ENCODE measurements at regions not wholly inside any gene's neighbourhood (a gene's known extent, or its start where the extent isn't known, plus 50 kb on each side); places are given as distances from the start of the nearest gene placed in this dataset.

DNA sequence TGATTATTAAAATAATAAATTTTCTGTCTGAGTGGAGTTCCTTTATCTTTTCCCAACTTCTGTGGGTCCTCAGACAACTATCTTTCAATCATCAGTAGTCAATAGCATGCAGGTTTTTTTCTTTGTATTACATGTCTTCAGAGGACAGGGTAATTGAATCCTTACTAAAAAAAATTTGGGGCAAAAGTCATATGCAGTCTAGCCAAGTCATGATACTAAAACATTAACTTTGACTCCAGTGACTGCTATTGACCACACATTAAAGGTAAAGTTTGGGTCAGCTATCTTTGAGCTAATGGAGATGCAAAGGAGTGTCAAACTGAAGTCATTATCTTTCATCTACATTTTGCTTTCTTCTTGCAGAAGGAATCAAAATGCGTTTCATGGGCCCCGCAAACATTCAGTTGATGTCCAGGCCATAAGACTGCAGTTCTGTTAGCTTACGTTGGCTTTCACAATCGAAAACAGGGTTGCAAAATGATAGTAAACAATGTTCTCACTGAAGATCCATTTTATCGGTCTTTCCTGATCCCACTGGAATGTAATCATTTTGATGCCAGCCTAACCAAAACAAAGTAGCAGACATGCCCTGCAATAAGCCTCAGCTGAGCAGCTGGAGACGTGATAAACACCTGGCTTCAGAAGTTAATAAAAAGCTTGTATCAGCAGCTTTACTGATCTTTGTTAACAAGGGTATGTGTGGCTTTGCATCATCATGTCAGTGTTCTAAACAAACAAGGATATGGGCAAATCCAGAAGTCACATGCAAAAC is 186.1 kb upstream of the PRLR start:
- no peak for DNase-seq

- no peak for DNase-seq
Observed at GRCh38 chr5:35415309-35415708, 185.0 kb upstream of the PRLR start.

- DNase-seq, result no peak
Observed at GRCh38 chr5:35409361-35409760, 179.1 kb upstream of the PRLR start.

DNA sequence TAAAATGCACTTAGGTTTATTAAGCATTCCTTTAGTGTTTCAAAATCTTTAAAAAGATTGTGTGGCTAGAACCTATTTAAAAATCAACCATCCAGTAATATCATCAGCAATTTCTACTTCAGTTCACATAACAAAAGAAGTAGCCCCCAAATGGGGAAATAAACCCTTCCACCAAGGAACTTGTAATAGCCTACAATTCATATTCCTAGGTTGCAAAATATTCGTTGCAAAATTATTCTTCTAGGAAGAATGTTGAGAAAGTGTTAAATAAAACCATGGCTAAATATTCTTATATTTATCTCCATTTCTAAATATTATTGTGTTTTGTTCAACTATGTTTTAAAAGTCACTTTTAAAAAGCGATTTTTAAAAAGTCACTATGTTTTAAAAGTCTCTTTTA is 177.9 kb upstream of the PRLR start:
- DNase-seq, result no peak

GRCh38 chr5:35407697-35408096 is 177.4 kb upstream of the PRLR start:
- DNase-seq, result no peak

DNA sequence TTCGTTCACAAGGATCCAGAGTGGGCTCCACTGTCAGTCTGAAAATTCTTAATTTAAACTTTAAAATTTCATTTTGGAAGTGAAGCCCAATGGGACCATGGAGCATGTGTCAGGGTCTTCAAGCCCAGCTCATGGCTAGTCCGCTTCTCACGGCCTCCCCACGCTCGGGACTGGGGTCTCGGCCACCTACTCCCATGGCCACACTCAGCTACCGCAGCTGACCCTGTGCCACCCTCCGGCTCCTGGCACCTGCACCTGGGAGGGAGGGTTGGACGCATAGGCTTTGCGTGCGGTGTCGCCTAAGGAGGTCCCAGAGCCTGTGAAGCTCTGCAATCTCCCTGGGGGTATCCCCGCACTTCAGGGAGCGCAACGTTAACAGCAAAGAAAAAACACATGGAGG is 175.7 kb upstream of the PRLR start:
- DNase-seq, result no peak

DNA sequence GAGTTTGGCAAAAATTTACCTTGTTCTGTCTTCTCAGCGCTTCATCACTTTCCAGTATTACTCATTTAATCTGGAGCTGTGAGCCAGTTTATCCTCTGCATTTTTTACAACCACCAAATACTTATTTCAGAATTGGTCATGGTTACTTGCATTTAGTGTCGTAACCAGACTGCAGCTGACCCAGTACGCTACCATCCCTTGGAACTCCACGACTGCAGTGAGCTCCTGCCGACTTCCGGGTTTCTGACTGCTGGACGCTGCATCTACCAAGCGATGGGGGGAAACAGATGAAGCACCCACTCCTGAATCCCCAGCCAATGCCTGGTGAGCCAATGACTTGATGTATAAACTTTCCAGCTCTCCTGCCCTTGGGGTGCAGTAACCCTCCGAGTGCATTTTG is 174.4 kb upstream of the PRLR start:
- no peak for DNase-seq

- no peak for DNase-seq
Observed at GRCh38 chr5:35393901-35394300, 163.6 kb upstream of the PRLR start.

- no peak for DNase-seq
Observed at GRCh38 chr5:35384658-35385057, 154.4 kb upstream of the PRLR start.

- no peak for DNase-seq
Observed at GRCh38 chr5:35383041-35383440, 152.8 kb upstream of the PRLR start.

DNA sequence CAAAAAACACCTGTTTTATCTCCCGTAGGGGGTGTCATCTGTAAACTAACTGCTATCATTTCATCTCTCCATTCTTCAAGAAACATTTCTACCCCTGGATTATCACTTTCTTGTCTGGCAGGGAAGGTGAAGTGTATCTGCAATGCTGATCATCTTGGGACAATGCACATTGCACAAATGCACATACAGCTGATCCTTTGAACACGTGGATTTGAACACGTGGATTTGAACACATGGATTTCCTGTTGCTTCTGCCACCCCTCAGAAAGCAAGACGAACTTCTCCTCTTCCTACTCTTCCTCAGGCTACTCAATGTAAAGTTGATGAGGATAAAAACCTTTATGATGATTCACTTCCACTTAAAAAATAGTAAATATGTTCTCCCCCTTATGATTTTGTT is 147.4 kb upstream of the PRLR start:
- no peak for DNase-seq

GRCh38 chr5:35374584-35374983 is 144.3 kb upstream of the PRLR start:
- no peak for DNase-seq

GRCh38 chr5:35373249-35373648 is 143.0 kb upstream of the PRLR start:
- no peak for DNase-seq

GRCh38 chr5:35372482-35372881 is 142.2 kb upstream of the PRLR start:
- no peak for DNase-seq

GRCh38 chr5:35371951-35372426 is 141.7 kb upstream of the PRLR start:
- no peak for DNase-seq

GRCh38 chr5:35370871-35371270 is 140.6 kb upstream of the PRLR start:
- DNase-seq, result no peak

DNA sequence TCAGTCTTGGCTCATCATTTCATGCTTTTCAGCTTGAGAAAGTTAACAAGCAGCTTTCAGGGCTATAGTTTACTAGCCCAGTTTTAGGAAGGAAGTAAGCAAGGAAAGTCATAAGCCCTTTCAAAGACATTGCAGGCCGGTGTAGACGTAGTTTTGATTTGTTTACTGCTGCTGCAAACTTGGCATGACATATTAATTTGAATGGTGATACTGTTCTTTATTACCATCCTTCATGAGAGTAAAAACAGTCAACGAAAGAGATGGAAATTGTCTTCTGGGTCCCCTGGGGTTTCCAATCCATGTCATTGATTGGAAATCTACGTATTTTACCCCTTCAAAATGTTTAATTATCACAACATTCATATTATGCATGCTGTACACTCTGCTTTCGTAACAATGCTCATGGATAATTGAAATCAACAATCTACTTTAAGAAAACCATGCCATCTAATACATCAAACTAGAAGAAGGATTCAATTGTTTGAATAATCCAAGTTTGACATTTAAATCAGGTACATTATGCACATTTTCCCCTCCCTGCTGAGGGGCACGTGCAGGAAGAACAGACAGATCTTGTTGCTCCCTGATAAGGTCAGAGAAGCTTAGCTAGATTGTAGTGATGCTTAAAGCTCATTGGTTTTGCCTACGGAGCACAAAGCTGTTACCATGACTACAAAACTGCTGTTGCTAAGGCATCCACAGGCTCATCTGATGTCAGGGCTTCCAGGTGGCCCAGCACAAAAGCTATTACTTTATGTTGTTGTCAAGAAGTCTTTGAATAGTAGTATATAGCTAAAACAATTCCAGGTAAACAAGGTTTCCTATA is 139.9 kb upstream of the PRLR start:
- no peak for DNase-seq

- no peak for DNase-seq
Observed at GRCh38 chr5:35367526-35367925, 137.2 kb upstream of the PRLR start.

DNA sequence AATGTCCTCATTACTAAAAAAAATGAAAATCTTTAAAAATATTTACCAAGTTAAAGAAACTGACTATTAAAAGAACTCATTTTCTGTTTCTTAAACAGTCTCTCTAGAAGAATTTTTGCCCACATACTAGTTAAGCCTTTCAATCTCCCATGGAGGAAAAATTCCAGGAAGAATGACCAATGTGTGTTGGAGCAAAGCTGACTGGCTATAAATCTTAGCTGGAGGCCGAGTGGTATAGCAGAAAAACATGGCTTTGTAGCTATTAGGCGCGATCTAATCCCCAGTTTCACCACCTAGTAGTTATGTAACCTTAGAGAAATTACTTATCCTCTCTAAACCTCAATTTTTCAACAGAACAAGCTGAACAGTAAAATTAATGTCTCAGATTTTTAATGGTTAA is 135.5 kb upstream of the PRLR start:
- DNase-seq, result no peak

GRCh38 chr5:35364350-35364749 is 134.1 kb upstream of the PRLR start:
- DNase-seq, result no peak

- DNase-seq, result no peak
Observed at GRCh38 chr5:35363387-35363965, 133.2 kb upstream of the PRLR start.

GRCh38 chr5:35362772-35363171 is 132.5 kb upstream of the PRLR start:
- DNase-seq, result no peak

DNA sequence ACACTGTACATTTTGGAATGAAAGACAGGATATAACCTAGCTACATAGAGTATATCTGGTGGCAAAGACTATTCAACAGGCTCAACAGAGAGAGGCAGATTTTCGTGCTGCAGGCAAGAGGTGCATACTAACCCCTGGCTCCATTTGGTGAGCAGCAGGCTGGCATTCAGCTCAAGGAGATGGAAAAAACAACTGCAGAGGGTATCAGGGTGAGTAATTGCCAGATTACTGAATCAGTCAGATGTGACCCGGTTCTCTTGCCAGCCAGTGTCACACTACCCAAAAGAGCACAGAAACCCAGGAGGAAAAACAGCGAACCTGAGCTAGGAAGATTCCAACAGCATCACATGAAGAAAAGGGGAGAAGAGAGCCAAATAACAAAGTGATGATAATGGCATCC is 130.4 kb upstream of the PRLR start:
- DNase-seq, result no peak

GRCh38 chr5:35359859-35360258 is 129.6 kb upstream of the PRLR start:
- DNase-seq, result no peak
